Astrocyte (in vitro differentiated cells and primary cell): ENCODE measurements at regions not wholly inside any gene's neighbourhood (a gene's known extent, or its start where the extent isn't known, plus 50 kb on each side); places are given as distances from the start of the nearest gene placed in this dataset.

Experiments
- DNase-seq: peaks from one replicate; pipeline ENCODE4 v3.0.0-alpha.2; 2010; ENCODE audit warnings: low read depth
- FAIRE-seq: peaks from 2 replicates; lab custom pipeline; 2011; peaks lifted over from hg19 to GRCh38; lab: Jason Lieb, UNC
- H2AFZ ChIP-seq: 2 replicates; pipeline ENCODE4 v1.6.0; 2012; ENCODE audit warnings: low read depth, low read length, inconsistent platforms
- H3K27ac ChIP-seq: 2 replicates; pipeline ENCODE4 v1.5.1; 2011; ENCODE audit warnings: low read depth, low read length, inconsistent platforms
- H3K27me3 ChIP-seq: 2 replicates; pipeline ENCODE4 v1.6.0; 2011; ENCODE audit warnings: low read length, inconsistent platforms; ENCODE audit not compliant: insufficient read depth
- H3K36me3 ChIP-seq: 2 replicates; pipeline ENCODE4 v1.5.1; 2011; ENCODE audit warnings: low read length, inconsistent platforms; ENCODE audit not compliant: insufficient read depth
- H3K4me1 ChIP-seq: 2 replicates; pipeline ENCODE4 v1.5.1; 2011; ENCODE audit warnings: low read length, inconsistent platforms; ENCODE audit not compliant: insufficient read depth
- H3K4me2 ChIP-seq: 2 replicates; pipeline ENCODE4 v1.6.0; 2012; ENCODE audit warnings: low read length, inconsistent platforms
- H3K4me3 ChIP-seq: 2 replicates; pipeline ENCODE4 v1.5.1; 2011; ENCODE audit warnings: low read depth, mild to moderate bottlenecking, low read length, inconsistent platforms; ENCODE audit not compliant: insufficient read depth
- H3K79me2 ChIP-seq: 2 replicates; pipeline ENCODE4 v1.6.0; 2012; ENCODE audit warnings: mild to moderate bottlenecking, low read length, inconsistent platforms; ENCODE audit not compliant: insufficient read depth
- H3K9ac ChIP-seq: 2 replicates; pipeline ENCODE4 v1.6.0; 2012; ENCODE audit warnings: mild to moderate bottlenecking, low read length, inconsistent platforms
- H3K9me3 ChIP-seq: 2 replicates; pipeline ENCODE4 v1.5.1; 2012; ENCODE audit warnings: low read depth, mild to moderate bottlenecking, low read length, inconsistent platforms; ENCODE audit not compliant: insufficient read depth
- H4K20me1 ChIP-seq: 2 replicates; pipeline ENCODE4 v1.6.0; 2012; ENCODE audit warnings: low read length, inconsistent platforms; ENCODE audit not compliant: insufficient read depth
- H3K27ac Mint-ChIP-seq: one replicate; pipeline ENCODE4 v1.8.0; 2021; ENCODE audit warnings: mild to moderate bottlenecking, mixed read lengths; ENCODE audit not compliant: unreplicated experiment
- H3K27me3 Mint-ChIP-seq: one replicate; pipeline ENCODE4 v1.8.0; 2021; ENCODE audit warnings: low read depth, mixed read lengths; ENCODE audit not compliant: unreplicated experiment
- H3K36me3 Mint-ChIP-seq: one replicate; pipeline ENCODE4 v1.8.0; 2021; ENCODE audit warnings: low read depth, mixed read lengths; ENCODE audit not compliant: unreplicated experiment
- H3K4me1 Mint-ChIP-seq: one replicate; pipeline ENCODE4 v1.8.0; 2021; ENCODE audit warnings: low read depth, mixed read lengths; ENCODE audit not compliant: unreplicated experiment
- H3K4me3 Mint-ChIP-seq: one replicate; pipeline ENCODE4 v1.8.0; 2021; ENCODE audit warnings: mild to moderate bottlenecking, moderate library complexity, mixed read lengths; ENCODE audit not compliant: unreplicated experiment
- H3K9me3 Mint-ChIP-seq: one replicate; pipeline ENCODE4 v1.8.0; 2021; ENCODE audit warnings: mild to moderate bottlenecking, mixed read lengths; ENCODE audit not compliant: unreplicated experiment
- CTCF ChIP-seq: IDR thresholded peaks from 2 replicates; pipeline ENCODE4 v1.5.1; 2011; ENCODE audit warnings: low read depth, mild to moderate bottlenecking, inconsistent platforms, low read length, moderate library complexity; ENCODE audit not compliant: insufficient read depth
- EZH2 ChIP-seq: IDR thresholded peaks from 2 replicates; pipeline ENCODE4 v1.6.1; 2012; ENCODE audit warnings: mild to moderate bottlenecking, low read length, inconsistent platforms; ENCODE audit not compliant: insufficient read depth

GRCh38 chr17:34012709-34013375 lies 242.2 kb upstream of the CCL2 start:
- no peaks in the 10 kb centered on the region for H3K27me3 ChIP-seq
- H3K4me1 ChIP-seq: no peaks in the 10 kb centered on the region
- H4K20me1 ChIP-seq: no peaks in the 10 kb centered on the region
- FAIRE-seq (no peak), DNase-seq (no peak)
- H2AFZ ChIP-seq: no peak overlapping the region
- Mint-ChIP-seq H3K27ac (no peak overlapping the region), H3K36me3 (no peaks in the 10 kb centered on the region), H3K27me3 (peaks cover 13% of the 10 kb centered on the region), H3K4me1 (no peaks in the 10 kb centered on the region), H3K9me3 (peaks cover 4% of the 10 kb centered on the region), H3K4me3 (no peak overlapping the region)
- no peak for TF ChIP-seq CTCF
- no peak for TF ChIP-seq EZH2
- H3K4me3 ChIP-seq: no peak overlapping the region
- H3K4me2 ChIP-seq: no peak overlapping the region
- peaks cover 3% of the 10 kb centered on the region for H3K9me3 ChIP-seq
- no peak overlapping the region for H3K9ac ChIP-seq
- H3K27ac ChIP-seq: no peak overlapping the region
- no peaks in the 10 kb centered on the region for H3K36me3 ChIP-seq
- no peaks in the 10 kb centered on the region for H3K79me2 ChIP-seq

- Mint-ChIP-seq H3K4me3 (no peak overlapping the region), H3K27ac (no peak overlapping the region), H3K4me1 (no peaks in the 10 kb centered on the region), H3K36me3 (no peaks in the 10 kb centered on the region), H3K9me3 (peaks cover 10% of the 10 kb centered on the region), H3K27me3 (peaks cover 13% of the 10 kb centered on the region)
- no peaks in the 10 kb centered on the region for H3K4me1 ChIP-seq
- no peak for FAIRE-seq
- TF ChIP-seq CTCF (no peak), EZH2 (no peak)
- no peak overlapping the region for H2AFZ ChIP-seq
- no peaks in the 10 kb centered on the region for H3K79me2 ChIP-seq
- no peak overlapping the region for H3K27ac ChIP-seq
- H4K20me1 ChIP-seq: no peaks in the 10 kb centered on the region
- H3K36me3 ChIP-seq: no peaks in the 10 kb centered on the region
- no peak overlapping the region for H3K4me3 ChIP-seq
- no peak for DNase-seq
- H3K27me3 ChIP-seq: no peaks in the 10 kb centered on the region
- H3K9ac ChIP-seq: no peak overlapping the region
- H3K9me3 ChIP-seq: peaks cover 3% of the 10 kb centered on the region
- H3K4me2 ChIP-seq: no peak overlapping the region
Observed at GRCh38 chr17:34015253-34015652, 239.8 kb upstream of the CCL2 start.

- no peak for FAIRE-seq
- H3K4me3 ChIP-seq: no peak overlapping the region
- H3K27ac ChIP-seq: no peak overlapping the region
- no peaks in the 10 kb centered on the region for H4K20me1 ChIP-seq
- DNase-seq: no peak
- Mint-ChIP-seq H3K27ac (no peak overlapping the region), H3K27me3 (peaks cover 21% of the 10 kb centered on the region), H3K36me3 (no peaks in the 10 kb centered on the region), H3K9me3 (peaks cover 2% of the 10 kb centered on the region), H3K4me3 (no peak overlapping the region), H3K4me1 (peaks cover 3% of the 10 kb centered on the region)
- H2AFZ ChIP-seq: no peak overlapping the region
- H3K9ac ChIP-seq: no peak overlapping the region
- H3K27me3 ChIP-seq: no peaks in the 10 kb centered on the region
- no peak overlapping the region for H3K4me2 ChIP-seq
- TF ChIP-seq CTCF: no peak
- TF ChIP-seq EZH2: no peak
- H3K36me3 ChIP-seq: no peaks in the 10 kb centered on the region
- no peaks in the 10 kb centered on the region for H3K79me2 ChIP-seq
- no peaks in the 10 kb centered on the region for H3K4me1 ChIP-seq
- no peaks in the 10 kb centered on the region for H3K9me3 ChIP-seq
Observed at GRCh38 chr17:34024386-34024785, 230.7 kb upstream of the CCL2 start.
